Vagina (tissue), 2 donors: ENCODE measurements at regions not wholly inside any gene's neighbourhood (a gene's known extent, or its start where the extent isn't known, plus 50 kb on each side); places are given as distances from the start of the nearest gene placed in this dataset.

Experiments used
- DNase-seq, 2 donors: peaks; one replicate each; pipeline ENCODE4 v3.0.0-alpha.2; 2017; ENCODE audit errors: extremely low spot score in 2 of 2
- H3K27ac ChIP-seq: fragments of 200-600 bp; sonication (generic); one replicate; pipeline ENCODE4 v1.5.1; 2019
- H3K27me3 ChIP-seq: fragments of 200-600 bp; sonication (generic); one replicate; pipeline ENCODE4 v1.5.1; 2019
- H3K36me3 ChIP-seq, 2 donors: fragments of 200-600 bp; sonication (generic); one replicate each; pipeline ENCODE4 v1.5.1; 2017 to 2019
- H3K4me1 ChIP-seq: fragments of 200-600 bp; sonication (generic); one replicate; pipeline ENCODE4 v1.5.1; 2019
- H3K4me3 ChIP-seq, 2 donors: fragments of 200-600 bp; sonication (generic); 1 replicate in 1 of 2; 2 replicates in 1 of 2; pipeline ENCODE4 v1.5.1; 2016 to 2019
- H3K9me3 ChIP-seq: fragments of 200-600 bp; sonication (generic); one replicate; pipeline ENCODE4 v1.5.1; 2019
- CTCF ChIP-seq, 3 experiments: fragments of 450-650 bp in 2 of 3; fragments of 200-600 bp in 1 of 3; sonication (generic) in 1 of 3; IDR thresholded peaks; one replicate each; pipeline ENCODE4 v1.5.1; 2017 to 2019; ENCODE audit warnings: antibody characterized with exemption in 3 of 3, mild to moderate bottlenecking in 2 of 3, moderate library complexity in 2 of 3
- POLR2A ChIP-seq, 2 donors: fragments of 450-650 bp; IDR thresholded peaks; one replicate each; pipeline ENCODE4 v1.6.1; 2017; ENCODE audit warnings: antibody characterized with exemption in 2 of 2, mild to moderate bottlenecking in 2 of 2, moderate library complexity in 2 of 2
- POLR2AphosphoS5 ChIP-seq, 2 donors: sonication (generic); formaldehyde crosslinking; IDR thresholded peaks; one replicate each; pipeline ENCODE4 v1.9.0; 2017; ENCODE audit warnings: antibody characterized with exemption in 2 of 2, mild to moderate bottlenecking in 2 of 2, low read depth in 1 of 2; ENCODE audit not compliant: insufficient read depth in 1 of 2
- intact Hi-C: fragments of 100-400 bp; cut with DNase I; formaldehyde crosslinking; loops from one replicate; pipeline ENCODE4 v1.15.1; 2023

GRCh38 chr5:91282210-91282609 is 100.9 kb downstream of the ARRDC3 start:
- no peak for TF ChIP-seq CTCF (IDR thresholded peaks at IDR 0.05)
- H3K9me3 ChIP-seq: no peaks in the 10 kb centered on the region
- no peak for DNase-seq
- H3K36me3 ChIP-seq: no peaks in the 10 kb centered on the region
- no peak overlapping the region for H3K4me3 ChIP-seq
- intact Hi-C loops: loop anchor here (5.0 kb wide), 1 partner anchor 100 kb away; the partner anchor contains the start of gene ARRDC3
- H3K27ac ChIP-seq: no peak overlapping the region
- H3K27me3 ChIP-seq: no peaks in the 10 kb centered on the region
- H3K4me1 ChIP-seq: peaks cover 30% of the 10 kb centered on the region

- intact Hi-C loops: loop anchor here (5.0 kb wide), 1 partner anchor 101 kb away; the partner anchor contains the start of gene ARRDC3
- Histone ChIP-seq H3K4me1 (peaks cover 30% of the 10 kb centered on the region), H3K27me3 (no peaks in the 10 kb centered on the region), H3K27ac (peak overlapping the region; percentile 82), H3K4me3 (no peak overlapping the region), H3K36me3 (no peaks in the 10 kb centered on the region), H3K9me3 (no peaks in the 10 kb centered on the region)
- TF ChIP-seq POLR2A (IDR thresholded peaks at IDR 0.05) (no peak), POLR2AphosphoS5 (IDR thresholded peaks at IDR 0.05; ENCODE audit: insufficient read depth in 1 of 2, low read depth in 1 of 2) (no peak), CTCF (IDR thresholded peaks at IDR 0.05) (no peak)
- DNase-seq: no peak
Measured at GRCh38 chr5:91281401-91281800, 101.7 kb downstream of the ARRDC3 start.

GRCh38 chr5:91280362-91281269 is 102.5 kb downstream of the ARRDC3 start:
- Histone ChIP-seq H3K27ac (peak overlapping the region; percentile 82), H3K9me3 (no peaks in the 10 kb centered on the region), H3K27me3 (no peaks in the 10 kb centered on the region), H3K36me3 (no peaks in the 10 kb centered on the region), H3K4me3 (peak overlapping the region; percentile 52 to 64), H3K4me1 (peaks cover 30% of the 10 kb centered on the region)
- TF ChIP-seq CTCF (IDR thresholded peaks at IDR 0.05) (no peak), POLR2AphosphoS5 (IDR thresholded peaks at IDR 0.05; ENCODE audit: insufficient read depth in 1 of 2, low read depth in 1 of 2) (peak; percentile 88 to 98), POLR2A (IDR thresholded peaks at IDR 0.05) (peak in 1 of 2 donors; percentile 48)
- DNase-seq: peak in 1 of 2 donors; percentile 97
- intact Hi-C loops: loop anchor here (1.0 to 5.0 kb wide), 2 partner anchors 34 to 102 kb away; partner anchors contain the start of gene ARRDC3

GRCh38 chr5:91277840-91278239 is 105.3 kb downstream of the ARRDC3 start:
- Histone ChIP-seq H3K4me1 (peaks cover 18% of the 10 kb centered on the region), H3K9me3 (no peaks in the 10 kb centered on the region), H3K27me3 (no peaks in the 10 kb centered on the region), H3K36me3 (no peaks in the 10 kb centered on the region), H3K27ac (no peak overlapping the region), H3K4me3 (no peak overlapping the region)
- no peak for DNase-seq
- TF ChIP-seq POLR2A (IDR thresholded peaks at IDR 0.05) (no peak), CTCF (IDR thresholded peaks at IDR 0.05) (no peak), POLR2AphosphoS5 (IDR thresholded peaks at IDR 0.05; ENCODE audit: insufficient read depth in 1 of 2, low read depth in 1 of 2) (no peak)
- intact Hi-C loops: no loop called here

GRCh38 chr5:91277093-91277626 is 106.0 kb downstream of the ARRDC3 start:
- Histone ChIP-seq H3K27me3 (no peaks in the 10 kb centered on the region), H3K27ac (no peak overlapping the region), H3K4me1 (peaks cover 18% of the 10 kb centered on the region), H3K9me3 (no peaks in the 10 kb centered on the region), H3K4me3 (no peak overlapping the region), H3K36me3 (no peaks in the 10 kb centered on the region)
- TF ChIP-seq POLR2AphosphoS5 (IDR thresholded peaks at IDR 0.05; ENCODE audit: insufficient read depth in 1 of 2, low read depth in 1 of 2) (no peak), CTCF (IDR thresholded peaks at IDR 0.05) (no peak), POLR2A (IDR thresholded peaks at IDR 0.05) (no peak)
- DNase-seq: no peak
- intact Hi-C loops: no loop called here
